Stimulated activated CD4-positive, alpha-beta T cell treated with anti-CD3 and anti-CD28 coated beads, Interleukin-2, amount 100 ng/mL, for 48 hours (primary cell): ENCODE measurements at regions not wholly inside any gene's neighbourhood (a gene's known extent, or its start where the extent isn't known, plus 50 kb on each side); places are given as distances from the start of the nearest gene placed in this dataset.
A peak's percentile ranks its signal among the peaks of the same experiment; 100 is the strongest.
"Not testable (repeated sequence)": the region's sequence is repeated elsewhere in the genome, so short reads cannot be mapped to it uniquely, and the experiment has no call there.

ENCODE experiments used
- DNase-seq, 2 donors: peaks; one replicate each; pipeline ENCODE4 v3.0.0-alpha.2; 2020

DNA sequence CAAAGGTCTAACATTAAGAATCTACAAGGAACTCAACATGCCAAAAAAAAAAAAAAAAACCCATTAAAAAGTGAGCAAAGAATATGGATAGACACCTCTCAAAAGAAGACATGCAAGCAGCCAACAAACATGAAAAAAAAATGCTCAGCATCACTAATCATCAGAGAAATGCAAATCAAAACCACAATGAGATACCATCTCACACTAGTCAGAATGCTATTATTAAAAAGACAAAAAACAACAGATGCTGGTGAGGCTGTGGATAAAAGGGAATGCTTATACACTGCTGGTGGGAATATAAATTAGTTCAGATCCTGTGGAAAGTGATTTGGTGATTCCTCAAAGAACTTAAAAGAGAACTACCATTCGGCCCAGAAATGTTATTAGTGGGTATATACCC lies 257.7 kb upstream of the PLET1 start:
- DNase-seq, result no peak

- no peak for DNase-seq
These were observed 259.1 kb upstream of the PLET1 start for GRCh38 chr11:112519751-112520150.

GRCh38 chr11:112520354-112520753 lies 259.7 kb upstream of the PLET1 start:
- no peak for DNase-seq

- no peak for DNase-seq
These were observed 261.9 kb upstream of the PLET1 start for GRCh38 chr11:112522536-112522935.

DNA sequence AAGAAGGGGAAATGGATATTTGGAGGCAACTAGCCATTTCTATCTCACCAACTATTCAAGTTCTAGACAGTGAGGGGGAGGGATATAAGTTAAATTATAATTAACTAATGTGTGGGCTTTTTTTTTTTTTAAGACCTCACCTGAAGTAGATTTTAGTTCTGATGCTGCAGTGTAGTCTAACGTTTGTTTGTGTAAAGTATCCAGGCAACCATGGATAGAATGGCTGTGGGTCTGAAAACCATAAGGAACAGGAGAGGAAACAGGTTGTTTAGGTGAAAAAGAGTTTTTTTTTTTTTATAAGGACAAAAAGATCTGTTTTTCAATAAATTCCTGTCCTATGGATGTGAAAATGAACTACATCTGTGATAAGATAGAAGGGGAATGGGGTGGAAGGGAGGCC lies 262.4 kb upstream of the PLET1 start:
- DNase-seq, result no peak

DNA sequence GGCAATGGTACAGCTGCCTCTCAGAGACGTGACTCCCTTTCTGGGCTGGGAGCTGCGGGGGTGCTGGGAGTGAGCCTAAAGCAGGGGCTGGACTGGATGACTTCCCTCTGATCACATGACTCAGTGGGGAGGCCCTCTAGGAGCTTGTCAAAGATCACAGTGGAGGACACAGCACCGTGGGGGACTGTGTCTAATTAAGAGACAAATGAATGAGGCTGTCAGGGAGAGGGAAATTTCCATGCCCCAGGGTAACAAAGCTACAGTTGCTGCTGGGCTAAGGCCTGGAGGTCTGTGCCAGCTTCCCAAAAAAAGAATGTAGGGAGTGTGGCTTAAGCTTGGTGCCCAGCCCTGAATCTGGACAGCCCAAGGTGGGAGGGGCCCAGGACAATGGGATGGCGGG lies 262.8 kb upstream of the PLET1 start:
- no peak for DNase-seq

DNA sequence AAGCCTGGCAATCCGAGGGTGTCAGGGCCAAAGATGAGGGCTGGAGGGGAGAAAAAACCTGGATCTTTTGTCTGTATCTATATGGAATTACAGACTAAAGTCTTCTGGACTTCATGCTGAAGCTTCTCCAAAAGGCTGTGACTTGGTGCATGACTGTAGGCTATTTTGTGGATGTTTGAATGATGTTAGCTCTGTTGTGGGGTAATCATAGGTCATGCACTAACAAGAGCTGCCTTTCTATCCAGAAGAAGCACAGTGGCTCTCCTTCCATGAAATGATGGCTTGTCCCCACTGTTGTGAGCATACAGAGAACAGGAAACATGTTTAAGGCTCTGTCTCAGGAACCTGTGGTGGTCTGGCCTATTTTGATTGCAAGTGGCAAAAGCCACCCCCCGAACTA lies 263.3 kb upstream of the PLET1 start:
- no peak for DNase-seq

DNA sequence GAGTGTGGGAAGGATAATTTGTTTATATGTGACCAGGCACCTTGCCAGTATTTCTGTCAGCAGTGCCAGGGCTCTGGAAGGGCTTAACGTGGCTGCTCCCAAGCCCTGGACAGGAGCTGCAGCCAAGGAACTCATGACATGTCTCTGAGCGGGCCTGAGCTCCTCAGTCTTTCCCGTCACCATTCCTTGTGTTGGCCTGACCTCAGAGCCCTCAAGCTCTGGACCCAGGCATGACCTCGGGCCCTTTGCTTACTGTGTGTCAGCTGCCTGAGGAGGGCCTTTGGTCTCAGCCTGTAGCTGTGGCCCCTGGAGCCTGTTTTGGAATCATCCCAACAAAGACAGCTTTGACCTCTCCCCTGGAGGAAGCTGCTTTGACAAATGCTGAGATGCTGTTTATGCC lies 264.1 kb upstream of the PLET1 start:
- DNase-seq, result no peak

DNA sequence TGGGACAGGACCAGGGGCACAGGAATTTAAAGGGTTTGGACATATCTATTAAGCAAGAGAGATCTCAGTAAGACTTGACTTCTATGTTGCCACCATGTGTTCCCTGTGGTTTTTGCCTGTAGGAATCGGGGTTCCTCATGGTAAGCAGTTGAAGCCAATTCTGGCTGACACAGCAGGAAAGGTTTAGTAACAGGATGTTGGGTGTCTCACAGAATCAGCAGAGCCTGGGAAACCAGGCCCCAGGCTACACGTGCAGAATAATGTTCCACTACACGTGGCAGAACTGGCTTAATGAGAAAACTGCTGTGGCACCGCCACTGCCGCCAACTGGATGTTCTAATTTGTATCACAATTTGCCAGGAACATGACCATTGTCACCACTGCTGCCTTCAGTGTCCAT lies 264.6 kb upstream of the PLET1 start:
- no peak for DNase-seq

- DNase-seq, result no peak
These were observed 265.4 kb upstream of the PLET1 start for GRCh38 chr11:112525844-112526590.

- peak in 1 of 2 donors; percentile 7 for DNase-seq
These were observed 266.2 kb upstream of the PLET1 start for GRCh38 chr11:112526699-112527416.

- DNase-seq, result no peak
These were observed 268.4 kb upstream of the PLET1 start for GRCh38 chr11:112529071-112529470.

- no peak for DNase-seq
These were observed 271.8 kb upstream of the PLET1 start for GRCh38 chr11:112532506-112532905.

- DNase-seq, result no peak
These were observed 273.0 kb upstream of the PLET1 start for GRCh38 chr11:112533682-112534081.

DNA sequence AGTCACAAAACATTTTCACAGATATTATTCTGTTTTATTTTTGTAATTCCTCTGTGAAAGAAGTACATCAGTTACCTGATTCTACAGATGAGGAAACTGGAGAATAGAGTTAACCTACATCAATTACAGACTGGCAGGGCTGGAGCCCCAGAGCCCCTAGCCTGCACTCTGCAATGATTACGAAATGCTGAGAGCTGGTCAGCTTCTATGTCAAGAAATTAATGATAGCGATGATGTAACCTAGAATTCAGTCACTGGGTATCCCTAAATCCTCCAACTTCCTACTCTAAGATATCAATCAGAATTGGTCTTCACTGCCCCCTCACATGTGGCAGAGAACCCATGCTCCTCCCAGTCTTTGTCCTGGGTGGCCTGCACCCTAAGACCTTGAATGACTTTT lies 273.5 kb upstream of the PLET1 start:
- no peak for DNase-seq

DNA sequence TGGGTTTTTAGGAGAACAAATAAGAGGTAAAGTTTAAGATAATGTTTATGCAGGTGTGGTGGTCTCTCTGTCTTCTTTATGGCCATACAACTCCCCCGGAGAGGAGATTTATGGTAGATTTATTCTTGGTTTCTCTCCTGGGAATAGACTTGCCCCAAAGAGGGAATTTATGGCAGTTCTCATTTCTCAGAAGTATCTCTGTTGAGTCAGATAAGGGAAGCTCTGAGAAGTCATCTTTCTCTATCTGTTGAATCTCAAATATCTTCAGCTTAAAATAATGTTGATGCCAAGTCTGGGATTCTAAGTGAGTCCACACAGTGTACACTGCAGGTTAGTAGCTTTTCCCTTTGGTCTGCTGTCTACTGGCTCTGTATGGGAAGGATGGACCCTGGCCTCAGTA lies 276.4 kb upstream of the PLET1 start:
- no peak for DNase-seq

GRCh38 chr11:112537846-112538330 lies 277.2 kb upstream of the PLET1 start:
- no peak for DNase-seq

- DNase-seq, result no peak
These were observed 278.0 kb upstream of the PLET1 start for GRCh38 chr11:112538534-112539280.

DNA sequence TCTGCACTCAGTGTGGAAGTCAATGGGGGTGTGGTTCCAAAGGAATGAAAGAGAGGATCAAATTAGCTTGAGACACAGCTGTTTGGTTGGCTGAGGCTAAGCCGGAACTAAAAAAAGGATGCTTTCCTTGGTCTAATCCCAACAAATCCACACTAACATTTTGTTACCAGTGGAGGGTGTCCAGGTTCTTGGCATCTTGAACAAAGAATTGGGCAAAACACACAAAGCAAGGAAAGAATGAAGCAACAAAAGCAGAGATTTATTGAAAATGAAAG lies 278.6 kb upstream of the PLET1 start:
- DNase-seq, result not testable (repeated sequence)

GRCh38 chr11:112539741-112540140 lies 279.1 kb upstream of the PLET1 start:
- no peak for DNase-seq

GRCh38 chr11:112540261-112540660 lies 279.6 kb upstream of the PLET1 start:
- DNase-seq, result no peak

GRCh38 chr11:112541140-112542046 lies 280.7 kb upstream of the PLET1 start:
- no peak for DNase-seq

GRCh38 chr11:112542479-112542878 lies 281.8 kb upstream of the PLET1 start:
- no peak for DNase-seq
